ENCODE measurements at regions not wholly inside any gene's neighbourhood (a gene's known extent, or its start where the extent isn't known, plus 50 kb on each side); places are given as distances from the start of the nearest gene placed in this dataset.

- TF ChIP-seq, protein P1, sequence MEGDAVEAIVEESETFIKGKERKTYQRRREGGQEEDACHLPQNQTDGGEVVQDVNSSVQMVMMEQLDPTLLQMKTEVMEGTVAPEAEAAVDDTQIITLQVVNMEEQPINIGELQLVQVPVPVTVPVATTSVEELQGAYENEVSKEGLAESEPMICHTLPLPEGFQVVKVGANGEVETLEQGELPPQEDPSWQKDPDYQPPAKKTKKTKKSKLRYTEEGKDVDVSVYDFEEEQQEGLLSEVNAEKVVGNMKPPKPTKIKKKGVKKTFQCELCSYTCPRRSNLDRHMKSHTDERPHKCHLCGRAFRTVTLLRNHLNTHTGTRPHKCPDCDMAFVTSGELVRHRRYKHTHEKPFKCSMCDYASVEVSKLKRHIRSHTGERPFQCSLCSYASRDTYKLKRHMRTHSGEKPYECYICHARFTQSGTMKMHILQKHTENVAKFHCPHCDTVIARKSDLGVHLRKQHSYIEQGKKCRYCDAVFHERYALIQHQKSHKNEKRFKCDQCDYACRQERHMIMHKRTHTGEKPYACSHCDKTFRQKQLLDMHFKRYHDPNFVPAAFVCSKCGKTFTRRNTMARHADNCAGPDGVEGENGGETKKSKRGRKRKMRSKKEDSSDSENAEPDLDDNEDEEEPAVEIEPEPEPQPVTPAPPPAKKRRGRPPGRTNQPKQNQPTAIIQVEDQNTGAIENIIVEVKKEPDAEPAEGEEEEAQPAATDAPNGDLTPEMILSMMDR (IDR thresholded peaks at IDR 0.05; ENCODE audit: low read length) = no peak
- TF ChIP-seq EZH2 (IDR thresholded peaks at IDR 0.05; ENCODE audit: borderline replicate concordance, low read length) = no peak
Observed at GRCh38 chr2:221156062-221156734, 415.9 kb downstream of the EPHA4 start.

All from OCI-LY1 (cell line).